HepG2 (cell line): ENCODE measurements at regions not wholly inside any gene's neighbourhood (a gene's known extent, or its start where the extent isn't known, plus 50 kb on each side); places are given as distances from the start of the nearest gene placed in this dataset.

Experiments
- ATAC-seq: fragments of 200-7000 bp; cut with Tn5 transposase; 3 replicates; pipeline ENCODE4 v1.9.1; 2020; ENCODE audit warnings: mild to moderate bottlenecking, moderate library complexity
- BruUV-seq: library from RNA; stranded (reverse); fragments of 400-500 nt; replicated peaks from 2 replicates; lab custom pipeline; 2021; lab: Mats Ljungman, UMichigan
- CTCF ChIA-PET: fragments of 300-600 bp; formaldehyde crosslinking; extraction: SDS; loops from one replicate; lab custom pipeline; 2021; ENCODE audit warnings: low total read pairs, inconsistent platforms, low intra/inter-chr PET ratio; lab: Yijun Ruan, JAX
- POLR2A ChIA-PET: fragments of 350-600 bp; sonication (Branson Sonifier 250); formaldehyde crosslinking; loops from one replicate; lab custom pipeline; 2020; ENCODE audit warnings: antibody characterized with exemption, inconsistent platforms; lab: Yijun Ruan, JAX
- DNase-seq: peaks from one replicate; pipeline ENCODE4 v3.0.0-alpha.2; 2015; ENCODE audit warnings: low spot score
- FAIRE-seq: peaks from 3 replicates; lab custom pipeline; 2011; peaks lifted over from hg19 to GRCh38; lab: Jason Lieb, UNC
- H2AFZ ChIP-seq: one replicate; pipeline ENCODE4 v1.6.1; 2011; ENCODE audit warnings: low read length, inconsistent platforms
- H3K27ac ChIP-seq: fragments of 300-600 bp; 3 replicates; pipeline ENCODE4 v1.8.0; 2011; ENCODE audit warnings: mixed run types, mild to moderate bottlenecking, mixed read lengths, low read length, inconsistent platforms; ENCODE audit not compliant: insufficient read depth; ENCODE audit errors: extremely low read length
- H3K27me3 ChIP-seq, 2 experiments: fragments of 200-600 bp in 1 of 2; 2 replicates in 1 of 2; 3 replicates in 1 of 2; pipeline versions ENCODE4 v1.6.0 to v1.8.0; 2011; ENCODE audit warnings: low read length in 2 of 2, mild to moderate bottlenecking in 2 of 2, moderate library complexity in 2 of 2, inconsistent platforms in 1 of 2; ENCODE audit not compliant: insufficient read depth in 2 of 2, control insufficient read depth in 1 of 2
- H3K36me3 ChIP-seq, 2 experiments: fragments of 200-600 bp in 1 of 2; replicated peaks in 1 of 2; 2 replicates in 1 of 2; 3 replicates in 1 of 2; pipeline versions ENCODE4 v1.5.1 to v1.8.0; 2011; ENCODE audit warnings: low read length in 2 of 2, inconsistent platforms in 1 of 2; ENCODE audit not compliant: insufficient read depth in 2 of 2, control insufficient read depth in 1 of 2
- H3K4me1 ChIP-seq: 2 replicates; pipeline ENCODE4 v1.5.1; 2012; ENCODE audit warnings: low read length, inconsistent platforms; ENCODE audit not compliant: insufficient read depth
- H3K4me2 ChIP-seq: 2 replicates; pipeline ENCODE4 v1.6.0; 2011; ENCODE audit warnings: low read depth, low read length, inconsistent platforms
- H3K4me3 ChIP-seq, 3 experiments: fragments of 200-600 bp in 1 of 3; sonication (generic), shearing (Covaris generic) in 1 of 3; replicated peaks in 1 of 3; 2 replicates each; pipeline ENCODE4 v1.5.1; 2011 to 2016; ENCODE audit warnings: low read length in 3 of 3, inconsistent platforms in 2 of 3, low read depth in 2 of 3, mild to moderate bottlenecking in 2 of 3, control low read depth in 1 of 3, mixed read lengths in 1 of 3; ENCODE audit not compliant: insufficient read depth in 1 of 3
- H3K79me2 ChIP-seq: one replicate; pipeline ENCODE4 v1.6.1; 2011; ENCODE audit warnings: low read length, inconsistent platforms; ENCODE audit not compliant: insufficient read depth
- H3K9ac ChIP-seq: 2 replicates; pipeline ENCODE4 v1.6.0; 2011; ENCODE audit warnings: mild to moderate bottlenecking, low read depth, low read length, inconsistent platforms; ENCODE audit not compliant: insufficient read depth
- H3K9me3 ChIP-seq: 2 replicates; pipeline ENCODE4 v1.5.1; 2012; ENCODE audit warnings: mild to moderate bottlenecking, low read length
- H4K20me1 ChIP-seq: 2 replicates; pipeline ENCODE4 v1.6.0; 2011; ENCODE audit warnings: inconsistent platforms, mild to moderate bottlenecking, low read length, moderate library complexity; ENCODE audit not compliant: insufficient read depth
- BHLHE40 ChIP-seq: IDR thresholded peaks from 2 replicates; pipeline ENCODE4 v1.6.1; 2011; ENCODE audit warnings: low read length, improper control_type of control experiment
- CBX5 ChIP-seq: sonication (generic); formaldehyde crosslinking; IDR thresholded peaks from 2 replicates; pipeline ENCODE4 v1.4.0; 2020; ENCODE audit warnings: missing genetic modification reagents, borderline replicate concordance
- KLF16 ChIP-seq, 2 experiments: sonication (generic) in 1 of 2; formaldehyde crosslinking in 1 of 2; IDR thresholded peaks; 2 replicates each; pipeline versions ENCODE4 v1.6.1 to v1.8.0; 2016 to 2023; ENCODE audit warnings: missing genetic modification reagents in 2 of 2, missing compliant biosample characterization in 1 of 2
- MTF1 ChIP-seq: sonication (generic); formaldehyde crosslinking; IDR thresholded peaks from 2 replicates; pipeline ENCODE4 v1.5.0; 2020; ENCODE audit warnings: missing genetic modification reagents
- NR2C2 ChIP-seq: sonication (generic); formaldehyde crosslinking; IDR thresholded peaks from 2 replicates; pipeline ENCODE4 v1.4.0; 2020; ENCODE audit warnings: missing genetic modification reagents, mild to moderate bottlenecking, moderate library complexity, borderline replicate concordance
- PLRG1 ChIP-seq: fragments of 450-650 bp; conservative IDR thresholded peaks from 2 replicates; pipeline ENCODE4 v1.6.1; 2016
- SETDB1 ChIP-seq: sonication (generic); formaldehyde crosslinking; IDR thresholded peaks from 2 replicates; pipeline ENCODE4 v1.5.1; 2020; ENCODE audit warnings: missing genetic modification reagents, mild to moderate bottlenecking, borderline replicate concordance
- SMC3 ChIP-seq: IDR thresholded peaks from 2 replicates; pipeline ENCODE4 v1.6.1; 2011; ENCODE audit warnings: low read length, improper control_type of control experiment
- STAG1 ChIP-seq: sonication (generic); formaldehyde crosslinking; IDR thresholded peaks from 2 replicates; pipeline ENCODE4 v1.4.0; 2020; ENCODE audit warnings: missing genetic modification reagents
- XRCC5 ChIP-seq: fragments of 200-400 bp; formaldehyde crosslinking; optimal IDR thresholded peaks from 2 replicates; pipeline ENCODE3; 2017; ENCODE audit warnings: mild to moderate bottlenecking, low read length
- ZNF20 ChIP-seq: sonication (generic); formaldehyde crosslinking; IDR thresholded peaks from 2 replicates; pipeline ENCODE4 v1.4.0; 2020; ENCODE audit warnings: mild to moderate bottlenecking, moderate library complexity, missing genetic modification reagents
- ZNF547 ChIP-seq: sonication (generic); formaldehyde crosslinking; IDR thresholded peaks from 2 replicates; pipeline ENCODE4 v1.5.1; 2020; ENCODE audit warnings: mild to moderate bottlenecking, missing genetic modification reagents
- ZNF552 ChIP-seq: sonication (generic); formaldehyde crosslinking; IDR thresholded peaks from 2 replicates; pipeline ENCODE4 v1.9.0; 2022; ENCODE audit warnings: missing genetic modification reagents, mild to moderate bottlenecking, borderline replicate concordance
- ZNF567 ChIP-seq: sonication (generic); formaldehyde crosslinking; IDR thresholded peaks from 2 replicates; pipeline ENCODE4 v1.8.1; 2023; ENCODE audit warnings: mild to moderate bottlenecking, missing genetic modification reagents, borderline replicate concordance
- ZXDC ChIP-seq: sonication (generic); formaldehyde crosslinking; IDR thresholded peaks from 2 replicates; pipeline ENCODE4 v1.5.0; 2020; ENCODE audit warnings: mild to moderate bottlenecking, missing genetic modification reagents
- WGBS: methylation state at CpG from one replicate; pipeline ENCODE4 v1.1.6; 2017; ENCODE audit warnings: low lambda C conversion rate; 5-methylcytosine and 5-hydroxymethylcytosine counted together
- in situ Hi-C: cut with HindIII; loops from 2 replicates; pipeline ENCODE4 v1.10.0; 2017; ENCODE audit warnings: low pct_unique_long_range_greater_than_20kb; ENCODE audit not compliant: extremely low pct_ligation_motif_present
- intact Hi-C: fragments of 100-400 bp; cut with micrococcal nuclease; formaldehyde crosslinking; loops from one replicate; pipeline ENCODE4 v1.10.0; 2022; ENCODE audit not compliant: unreplicated experiment

GRCh38 chr16:88286301-88286923, 96.3 kb upstream of the ZNF469 start:
- no peak for DNase-seq
- no peak overlapping the region for H3K4me2 ChIP-seq
- ChIA-PET CTCF (no interaction called here), POLR2A (no interaction called here)
- no peaks in the 10 kb centered on the region for H4K20me1 ChIP-seq
- H3K9me3 ChIP-seq: peaks cover 37% of the 10 kb centered on the region
- H3K27ac ChIP-seq: no peak overlapping the region
- no peaks in the 10 kb centered on the region for H3K79me2 ChIP-seq
- peaks cover 8 to 19% of the 10 kb centered on the region in 2 experiments; a peak in 2 of 5 replicates for H3K27me3 ChIP-seq
- WGBS: 20% methylated on average over 10 of the region's 10 CpGs
- no peak for FAIRE-seq
- BruUV-seq: no TSS peak
- no peak for ATAC-seq
- H3K4me3 ChIP-seq: no peak overlapping the region
- H3K9ac ChIP-seq: no peak overlapping the region
- no peak overlapping the region for H2AFZ ChIP-seq
- no peaks in the 10 kb centered on the region for H3K36me3 ChIP-seq
- in situ Hi-C loops (no loop called here), intact Hi-C loops (no loop called here)
- no peak for TF ChIP-seq ZNF20
- no peak for TF ChIP-seq PLRG1
- no peak for TF ChIP-seq KLF16 (CRISPR knock-in tag; IDR thresholded peaks at IDR 0.05)
- no peak for TF ChIP-seq ZNF567 (CRISPR knock-in tag)
- TF ChIP-seq MTF1 (CRISPR knock-in tag): no peak
- TF ChIP-seq ZNF547 (CRISPR knock-in tag): no peak
- H3K4me1 ChIP-seq: no peaks in the 10 kb centered on the region

DNA sequence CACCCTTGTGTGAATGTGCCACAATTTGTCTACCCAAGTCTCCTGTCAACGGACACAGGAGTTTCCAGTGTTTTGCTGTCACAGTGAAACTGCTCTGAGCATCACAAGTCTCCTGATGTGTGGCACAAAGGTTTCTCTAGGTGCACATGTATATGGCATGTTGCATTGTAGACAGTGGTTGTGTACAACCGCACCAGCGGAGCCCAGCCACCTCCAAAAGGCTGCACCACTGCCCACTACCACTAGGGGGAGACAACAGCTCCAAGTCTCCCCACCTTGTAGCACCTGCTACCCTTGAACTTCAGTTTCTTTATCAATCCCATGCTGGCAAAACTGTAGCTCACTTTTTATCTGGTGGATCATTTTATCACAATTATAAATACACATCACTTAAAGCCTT, 95.5 kb upstream of the ZNF469 start:
- FAIRE-seq (no peak), ATAC-seq (no peak), DNase-seq (peak; percentile 18)
- no TSS peak for BruUV-seq
- H3K4me1 ChIP-seq: no peaks in the 10 kb centered on the region
- POLR2A ChIA-PET: no interaction called here
- CTCF ChIA-PET: no interaction called here
- H3K9ac ChIP-seq: no peak overlapping the region
- H3K36me3 ChIP-seq: no peaks in the 10 kb centered on the region
- no peak overlapping the region for H3K4me2 ChIP-seq
- no peak overlapping the region for H3K4me3 ChIP-seq
- H3K9me3 ChIP-seq: peaks cover 37% of the 10 kb centered on the region
- no peak overlapping the region for H3K27ac ChIP-seq
- in situ Hi-C loops (no loop called here), intact Hi-C loops (no loop called here)
- H2AFZ ChIP-seq: no peak overlapping the region
- no peaks in the 10 kb centered on the region for H4K20me1 ChIP-seq
- peaks cover 8 to 25% of the 10 kb centered on the region in 2 experiments; a peak in 2 of 5 replicates for H3K27me3 ChIP-seq
- 48% methylated on average over 3 of the region's 3 CpGs for WGBS
- H3K79me2 ChIP-seq: no peaks in the 10 kb centered on the region
- TF ChIP-seq NR2C2 (CRISPR knock-in tag) (no peak), STAG1 (CRISPR knock-in tag) (peak; percentile 53), ZXDC (CRISPR knock-in tag) (0 out of 2 replicates have a peak, but pooled peaks have one; percentile 26), BHLHE40 (no peak), ZNF552 (CRISPR knock-in tag) (0 out of 2 replicates have a peak, but pooled peaks have one; percentile 22), XRCC5 (peak; percentile 53), SETDB1 (peak; percentile 94; the same call in 1 of the 2 replicates), SMC3 (peak; percentile 46; the same call in 1 of the 2 replicates), CBX5 (peak; percentile 83)
